HTR-8/SVneo (cell line): ENCODE measurements at regions not wholly inside any gene's neighbourhood (a gene's known extent, or its start where the extent isn't known, plus 50 kb on each side); places are given as distances from the start of the nearest gene placed in this dataset.
"Not testable (repeated sequence)": the region's sequence is repeated elsewhere in the genome, so short reads cannot be mapped to it uniquely, and the experiment has no call there.

Experiments used
- DNase-seq: peaks from one replicate; pipeline ENCODE4 v3.0.0; 2011; ENCODE audit warnings: low spot score, mixed read lengths; ENCODE audit not compliant: insufficient read length
- FAIRE-seq: peaks from 2 replicates; lab custom pipeline; 2011; peaks lifted over from hg19 to GRCh38; lab: Jason Lieb, UNC

GRCh38 chr1:199029855-199030254 lies 391.0 kb downstream of the PTPRC start:
- peak; percentile 62 for FAIRE-seq
- DNase-seq, result no peak

DNA sequence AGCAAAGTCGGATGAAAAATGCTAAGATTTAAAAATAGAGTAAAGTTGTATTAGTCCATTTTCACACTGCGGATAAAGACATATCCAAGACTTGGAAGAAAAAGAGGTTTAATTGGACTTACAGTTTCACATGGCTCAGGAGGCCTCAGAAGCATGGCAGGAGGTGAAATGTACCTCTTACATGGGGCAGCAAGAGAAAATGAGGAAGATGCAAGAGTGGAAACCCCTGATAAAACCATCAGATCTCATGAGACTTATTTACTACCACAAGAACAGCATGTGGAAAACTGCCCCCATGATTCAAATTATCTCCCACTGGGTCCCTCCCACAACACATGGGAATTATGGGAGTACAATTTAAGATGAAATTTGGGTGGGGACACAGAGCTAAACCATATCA lies 391.7 kb downstream of the PTPRC start:
- DNase-seq, FAIRE-seq: not testable (repeated sequence)

DNA sequence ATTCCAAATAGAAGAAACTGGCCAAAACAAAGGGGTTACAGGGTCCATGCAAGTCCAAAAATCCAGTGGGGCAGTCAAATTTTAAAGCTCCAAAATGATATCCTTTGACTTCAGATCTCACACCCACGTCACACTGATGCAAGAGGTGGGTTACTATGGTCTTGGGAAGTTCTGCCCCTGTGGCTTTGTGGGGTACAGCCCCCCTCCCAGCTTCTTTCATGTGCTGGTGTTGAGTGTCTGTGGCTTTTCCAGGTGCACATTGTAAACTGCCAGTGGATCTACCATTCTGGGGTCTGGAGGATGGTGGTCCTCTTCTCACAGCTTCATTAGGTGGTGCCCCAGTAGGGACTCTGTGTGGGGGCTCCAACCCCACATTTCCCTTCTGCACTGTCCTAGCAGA lies 392.3 kb downstream of the PTPRC start:
- not testable (repeated sequence) for DNase-seq, FAIRE-seq

- DNase-seq, FAIRE-seq: not testable (repeated sequence)
Observed at GRCh38 chr1:199032479-199032878, 393.6 kb downstream of the PTPRC start.

GRCh38 chr1:199033661-199034060 lies 394.8 kb downstream of the PTPRC start:
- no peak for DNase-seq
- no peak for FAIRE-seq

DNA sequence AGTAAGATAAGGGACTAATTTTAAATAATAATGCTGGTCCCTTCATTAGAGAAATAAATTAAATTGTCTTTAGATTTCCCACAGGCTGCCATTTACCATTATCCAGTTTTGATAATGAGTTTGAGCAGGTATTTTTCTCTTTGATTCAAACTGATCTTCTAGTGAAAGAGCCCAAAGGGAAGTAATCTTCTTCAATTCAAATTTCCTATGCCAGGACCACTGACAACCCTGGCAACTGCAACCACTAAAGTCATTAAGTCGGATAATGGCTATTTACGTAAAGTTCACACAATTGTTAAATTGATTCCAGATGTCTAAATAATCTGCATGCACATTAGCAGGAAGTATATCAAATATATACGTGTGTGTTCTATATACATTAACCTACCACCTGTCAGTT lies 399.3 kb downstream of the PTPRC start:
- DNase-seq (no peak), FAIRE-seq (no peak)

- FAIRE-seq, result no peak
- no peak for DNase-seq
Observed at GRCh38 chr1:199040076-199040905, 401.5 kb downstream of the PTPRC start.

GRCh38 chr1:199041173-199041914 lies 402.5 kb downstream of the PTPRC start:
- DNase-seq (no peak), FAIRE-seq (no peak)

DNA sequence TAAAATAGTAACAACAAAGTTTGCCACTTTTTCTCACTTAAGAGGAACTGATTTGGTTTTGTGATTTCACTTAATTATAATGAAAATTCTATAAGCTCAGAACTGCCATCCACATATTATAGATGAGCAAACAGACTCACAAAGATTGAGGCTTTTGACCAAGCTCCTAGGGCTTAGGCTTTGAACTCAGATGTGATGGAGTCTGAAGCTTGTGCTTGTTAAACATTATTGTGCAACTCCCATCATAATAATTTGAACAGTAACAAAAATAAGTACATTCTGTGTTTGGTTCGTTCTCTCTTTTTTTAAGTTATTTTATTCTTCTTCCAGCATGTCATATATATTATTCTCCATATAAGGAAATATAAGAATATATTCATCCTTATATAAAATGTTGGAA lies 403.4 kb downstream of the PTPRC start:
- no peak for FAIRE-seq
- DNase-seq, result no peak

GRCh38 chr1:199044191-199044590 lies 405.4 kb downstream of the PTPRC start:
- FAIRE-seq, result no peak
- DNase-seq, result no peak

DNA sequence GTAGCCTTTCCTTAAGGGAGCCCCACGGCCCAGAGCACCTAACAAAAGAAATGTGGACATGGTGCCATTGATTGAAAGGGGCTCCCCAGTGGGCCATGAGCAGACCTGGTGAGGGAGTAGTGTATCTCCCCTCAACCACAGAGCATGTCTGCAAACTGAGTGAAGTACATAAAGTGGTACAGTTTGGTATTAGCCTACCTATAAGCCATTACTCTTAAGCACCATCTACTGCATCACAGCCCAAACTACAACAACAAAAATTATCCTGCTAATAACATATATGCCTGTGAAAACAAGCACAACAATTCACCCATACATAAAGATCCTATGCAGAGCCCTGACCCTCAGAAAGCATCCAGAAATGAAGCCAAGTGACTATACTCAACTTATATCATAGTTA lies 407.8 kb downstream of the PTPRC start:
- FAIRE-seq (no peak), DNase-seq (no peak)

- FAIRE-seq (no peak), DNase-seq (no peak)
Observed at GRCh38 chr1:199054694-199055093, 415.9 kb downstream of the PTPRC start.

- no peak for FAIRE-seq
- no peak for DNase-seq
Observed at GRCh38 chr1:199057322-199057721, 418.5 kb downstream of the PTPRC start.

DNA sequence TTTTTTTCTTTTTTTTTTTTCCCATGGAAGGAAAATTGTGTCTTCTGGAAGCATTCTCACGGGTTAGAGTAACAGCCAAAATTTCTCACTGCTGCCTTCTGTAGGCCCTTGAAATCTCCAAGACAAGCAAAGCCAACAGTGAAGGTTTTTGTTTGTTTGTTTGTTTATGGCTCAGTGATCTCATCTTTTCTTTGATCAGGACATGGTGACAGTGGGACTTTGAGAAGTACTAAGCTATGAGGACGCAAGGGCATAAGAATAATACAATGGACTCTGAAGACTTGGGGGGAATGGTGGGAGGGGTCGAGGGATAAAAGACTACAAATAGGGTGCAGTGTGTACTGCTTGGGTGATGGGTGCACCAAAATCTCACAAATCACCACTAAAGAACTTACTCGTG lies 419.4 kb downstream of the PTPRC start:
- DNase-seq (no peak), FAIRE-seq (no peak)

- DNase-seq (no peak), FAIRE-seq (no peak)
Observed at GRCh38 chr1:199064971-199065370, 426.1 kb downstream of the PTPRC start.

- DNase-seq (no peak), FAIRE-seq (no peak)
Observed at GRCh38 chr1:199067483-199067882, 428.6 kb downstream of the PTPRC start.

GRCh38 chr1:199071080-199071479 lies 432.2 kb downstream of the PTPRC start:
- FAIRE-seq (no peak), DNase-seq (no peak)

- DNase-seq (no peak), FAIRE-seq (no peak)
Observed at GRCh38 chr1:199073166-199073565, 434.3 kb downstream of the PTPRC start.

- no peak for FAIRE-seq
- DNase-seq, result no peak
Observed at GRCh38 chr1:199075792-199076191, 437.0 kb downstream of the PTPRC start.

GRCh38 chr1:199079994-199080393 lies 441.2 kb downstream of the PTPRC start:
- DNase-seq (no peak), FAIRE-seq (no peak)

DNA sequence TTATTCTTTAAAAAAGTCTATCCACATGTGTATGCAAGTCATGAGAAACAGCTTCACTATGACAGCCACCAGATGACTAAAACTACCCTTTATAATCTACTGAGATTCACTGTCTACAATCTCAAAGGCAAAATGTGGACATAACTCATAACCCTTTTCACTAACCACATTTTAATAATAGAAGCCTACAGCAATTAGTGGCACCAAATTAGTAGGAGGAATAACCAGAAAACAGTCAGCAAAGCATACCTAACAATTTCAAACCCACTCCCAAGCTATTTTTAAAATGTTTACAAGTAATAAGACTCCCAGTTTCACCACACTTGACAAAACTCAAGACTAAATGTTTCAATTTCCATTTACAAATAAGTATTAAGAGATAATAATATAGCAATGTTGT lies 442.9 kb downstream of the PTPRC start:
- DNase-seq (no peak), FAIRE-seq (no peak)
